GM12878 (cell line): ENCODE measurements at regions not wholly inside any gene's neighbourhood (a gene's known extent, or its start where the extent isn't known, plus 50 kb on each side); places are given as distances from the start of the nearest gene placed in this dataset.

Experiments used
- ATAC-seq: fragments of 200-7000 bp; cut with Tn5 transposase; 3 replicates; pipeline ENCODE4 v1.9.1; 2020; ENCODE audit warnings: mild to moderate bottlenecking, moderate library complexity
- BruUV-seq: library from RNA; stranded (reverse); fragments of 400-500 nt; replicated peaks from 2 replicates; lab custom pipeline; 2021; lab: Mats Ljungman, UMichigan
- CTCF ChIA-PET: fragments of 300-600 bp; sonication (Branson Sonifier 250); formaldehyde crosslinking; extraction: SDS; loops from one replicate; lab custom pipeline; 2021; ENCODE audit warnings: inconsistent platforms; lab: Yijun Ruan, JAX
- POLR2A ChIA-PET: fragments of 350-600 bp; formaldehyde crosslinking; extraction: SDS; loops from one replicate; lab custom pipeline; 2021; ENCODE audit warnings: inconsistent platforms; lab: Charles Lee
- RAD21 ChIA-PET: fragments of 300-600 bp; sonication (Branson Sonifier 250); formaldehyde crosslinking; loops from one replicate; lab custom pipeline; 2023; ENCODE audit warnings: antibody characterized with exemption; ENCODE audit not compliant: unreplicated experiment; lab: Charles Lee
- SMC1A ChIA-PET: fragments of 300-600 bp; sonication (Branson Sonifier 250); formaldehyde crosslinking; loops from one replicate; lab custom pipeline; 2023; ENCODE audit not compliant: unreplicated experiment, uncharacterized antibody; lab: Charles Lee
- DNase-seq: peaks from one replicate; pipeline ENCODE4 v3.0.0-alpha.2; 2011; ENCODE audit warnings: low read depth, low spot score
- FAIRE-seq: peaks from 3 replicates; lab custom pipeline; 2011; peaks lifted over from hg19 to GRCh38; lab: Jason Lieb, UNC
- H2AFZ ChIP-seq: 2 replicates; pipeline ENCODE4 v1.6.0; 2011; ENCODE audit warnings: low read depth, low read length, control low read depth; ENCODE audit not compliant: control insufficient read depth
- H3K27ac ChIP-seq: 2 replicates; pipeline ENCODE4 v1.5.1; 2011; ENCODE audit warnings: control low read depth; ENCODE audit not compliant: control insufficient read depth, insufficient read depth
- H3K27me3 ChIP-seq, 2 experiments: replicated peaks in 1 of 2; 2 replicates each; pipeline versions ENCODE4 v1.6.0 to v1.6.1; 2011; ENCODE audit warnings: low read length in 1 of 2; ENCODE audit not compliant: control insufficient read depth in 2 of 2, insufficient read depth in 2 of 2
- H3K36me3 ChIP-seq, 2 experiments: 2 replicates each; pipeline ENCODE4 v1.5.1; 2011; ENCODE audit warnings: low read length in 1 of 2; ENCODE audit not compliant: control insufficient read depth in 2 of 2, insufficient read depth in 2 of 2
- H3K4me1 ChIP-seq: 2 replicates; pipeline ENCODE4 v1.6.1; 2011; ENCODE audit warnings: mild to moderate bottlenecking, low read length, moderate library complexity, mixed read lengths; ENCODE audit not compliant: control insufficient read depth, insufficient read depth
- H3K4me2 ChIP-seq: 2 replicates; pipeline ENCODE4 v1.6.0; 2011; ENCODE audit warnings: control low read depth; ENCODE audit not compliant: control insufficient read depth, insufficient read depth
- H3K4me3 ChIP-seq: fragments of 200-600 bp; sonication (generic); 2 replicates; pipeline ENCODE4 v1.5.1; 2016
- H3K79me2 ChIP-seq: 2 replicates; pipeline ENCODE4 v1.6.0; 2011; ENCODE audit warnings: low read length; ENCODE audit not compliant: control insufficient read depth, insufficient read depth
- H3K9ac ChIP-seq: 2 replicates; pipeline ENCODE4 v1.8.0; 2011; ENCODE audit warnings: low read length, control low read depth, mixed read lengths; ENCODE audit not compliant: control insufficient read depth, insufficient read depth
- H3K9me3 ChIP-seq: replicated peaks from 3 replicates; pipeline ENCODE4 v1.5.1; 2011; ENCODE audit warnings: mild to moderate bottlenecking, low read length; ENCODE audit not compliant: control insufficient read depth, insufficient read depth
- H4K20me1 ChIP-seq: 2 replicates; pipeline ENCODE4 v1.6.0; 2011; ENCODE audit not compliant: control insufficient read depth, insufficient read depth
- CHD1 ChIP-seq: IDR thresholded peaks from 2 replicates; pipeline ENCODE4 v1.6.1; 2012; ENCODE audit warnings: low read depth, low read length, improper control_type of control experiment
- FOXK2 ChIP-seq: fragments of 450-650 bp; IDR thresholded peaks from 2 replicates; pipeline ENCODE4 v1.6.1; 2017; ENCODE audit warnings: mild to moderate bottlenecking, moderate library complexity
- NR2C1 ChIP-seq: fragments of 450-650 bp; IDR thresholded peaks from 2 replicates; pipeline ENCODE4 v1.6.1; 2017; ENCODE audit warnings: antibody characterized with exemption, mild to moderate bottlenecking, moderate library complexity
- RCOR1 ChIP-seq: conservative IDR thresholded peaks from 2 replicates; pipeline ENCODE4 v1.6.1; 2012; ENCODE audit warnings: low read depth, low read length, improper control_type of control experiment
- SPI1 ChIP-seq: IDR thresholded peaks from 2 replicates; pipeline ENCODE4 v1.6.1; 2011; ENCODE audit warnings: low read depth, mild to moderate bottlenecking, low read length, moderate library complexity, borderline replicate concordance; ENCODE audit not compliant: insufficient read depth
- TCF3 ChIP-seq: IDR thresholded peaks from 2 replicates; pipeline ENCODE4 v1.6.1; 2012; ENCODE audit warnings: low read depth, mild to moderate bottlenecking, low read length, borderline replicate concordance; ENCODE audit not compliant: insufficient read depth
- USF2 ChIP-seq: IDR thresholded peaks from 2 replicates; pipeline ENCODE4 v1.6.1; 2011; ENCODE audit warnings: low read depth, low read length, improper control_type of control experiment, borderline replicate concordance
- ZBTB40 ChIP-seq: fragments of 450-650 bp; IDR thresholded peaks from 2 replicates; pipeline ENCODE4 v1.6.1; 2016; ENCODE audit warnings: mild to moderate bottlenecking, moderate library complexity, borderline replicate concordance
- ZSCAN29 ChIP-seq: fragments of 450-650 bp; IDR thresholded peaks from 2 replicates; pipeline ENCODE4 v1.6.1; 2017; ENCODE audit warnings: mild to moderate bottlenecking, moderate library complexity
- WGBS: methylation state at CpG from one replicate; pipeline ENCODE4 v1.1.6; 2016; ENCODE audit warnings: low lambda C conversion rate; ENCODE audit not compliant: insufficient replicate concordance, insufficient coverage; ENCODE audit errors: missing lambda C conversion rate; 5-methylcytosine and 5-hydroxymethylcytosine counted together
- in situ Hi-C: fragments of 300-500 bp; cut with MboI; formaldehyde crosslinking; loops from 9 replicates; pipeline ENCODE4 v1.14.3; 2018; ENCODE audit warnings: mixed read lengths
- intact Hi-C: fragments of 100-400 bp; cut with micrococcal nuclease; formaldehyde crosslinking; loops from one replicate; pipeline ENCODE4 v1.14.2; 2022; ENCODE audit not compliant: unreplicated experiment

DNA sequence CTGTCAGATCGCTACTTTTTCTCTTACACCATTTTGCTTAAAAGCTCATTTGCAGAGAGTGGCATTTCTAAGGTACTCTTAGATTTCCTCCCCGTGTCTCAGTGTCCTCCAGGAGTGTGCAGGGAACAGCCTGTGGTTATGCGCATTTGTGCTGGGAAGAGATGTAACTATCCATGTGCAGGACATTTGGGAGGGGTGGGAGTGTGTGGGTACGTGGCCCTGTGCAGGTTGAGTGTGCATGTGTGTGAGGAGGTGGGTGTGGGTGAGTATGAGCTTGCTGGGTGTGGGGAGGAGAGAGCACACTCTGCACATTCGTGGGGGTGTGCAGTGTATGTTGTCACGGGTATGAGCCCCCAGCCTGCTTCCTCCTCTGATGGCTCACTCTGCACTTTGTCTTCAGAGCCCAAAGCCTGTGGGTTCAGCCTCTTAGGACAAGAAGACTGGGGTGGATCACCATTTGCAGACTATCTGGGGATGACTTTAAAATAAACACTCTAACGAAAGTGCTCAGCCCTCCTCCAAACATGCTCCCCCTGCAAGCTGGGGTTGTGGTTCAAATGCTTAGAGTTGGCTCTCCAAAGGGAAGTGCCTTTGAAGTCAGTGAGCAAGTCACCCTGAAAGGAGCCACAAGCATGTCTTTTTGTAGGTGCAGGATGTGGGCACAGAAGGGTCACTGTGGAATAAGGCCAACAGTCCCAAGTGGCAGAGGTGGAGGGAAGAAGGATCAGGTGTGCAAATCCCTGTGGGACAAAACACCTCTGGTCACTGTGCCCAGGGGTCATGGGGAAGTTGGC, 295.4 kb downstream of the RRAGC start:
- BruUV-seq, result no TSS peak
- no peak overlapping the region for H3K4me3 ChIP-seq
- H3K27ac ChIP-seq, result no peak overlapping the region
- no peaks in the 10 kb centered on the region for H4K20me1 ChIP-seq
- ChIA-PET CTCF (interaction anchor here (1.3 kb wide), 1 partner anchor 21 kb away, joined by 4 read pairs; no protein-coding TSS in a partner anchor), POLR2A (no interaction called here), RAD21 (no interaction called here), SMC1A (interaction anchor here (0.6 kb wide), 1 partner anchor 547 kb away, joined by 4 read pairs; no protein-coding TSS in a partner anchor)
- peak; percentile 22; the same call in 1 of the 2 replicates for TF ChIP-seq SPI1
- no peak for TF ChIP-seq ZSCAN29
- no peaks in the 10 kb centered on the region for H3K36me3 ChIP-seq
- H3K27me3 ChIP-seq, result no peaks in the 10 kb centered on the region
- ATAC-seq (no peak), DNase-seq (no peak), FAIRE-seq (no peak)
- peaks cover 1% of the 10 kb centered on the region; the same call in 1 of the 2 replicates for H3K79me2 ChIP-seq
- 0 out of 2 replicates have a peak overlapping the region, but pooled peaks have one; percentile 38 for H3K4me2 ChIP-seq
- H3K9ac ChIP-seq, result no peak overlapping the region
- H3K4me1 ChIP-seq, result peaks cover 25% of the 10 kb centered on the region
- H2AFZ ChIP-seq, result no peak overlapping the region
- WGBS, result 31% methylated on average over 7 of the region's 7 CpGs
- intact Hi-C loops (no loop called here), in situ Hi-C loops (no loop called here)
- no peaks in the 10 kb centered on the region for H3K9me3 ChIP-seq

GRCh38 chr1:38561725-38562124, 297.8 kb downstream of the RRAGC start:
- H3K4me1 ChIP-seq, result peaks cover 43% of the 10 kb centered on the region
- POLR2A ChIA-PET, result no interaction called here
- TF ChIP-seq TCF3 (no peak), USF2 (no peak), ZBTB40 (no peak), CHD1 (no peak), FOXK2 (no peak), RCOR1 (no peak), NR2C1 (no peak)

More at GRCh38 chr1:38561725-38562124, 297.8 kb downstream of the RRAGC start:
- SMC1A ChIA-PET, result interaction anchor here (0.6 to 2.8 kb wide), 3 partner anchors 12 to 88 kb away, joined by 3 to 9 read pairs (median 5); no protein-coding TSS in a partner anchor
- H3K79me2 ChIP-seq, result peaks cover 1% of the 10 kb centered on the region; the same call in 1 of the 2 replicates
- no peak overlapping the region for H3K27ac ChIP-seq
- intact Hi-C loops, result no loop called here
- ATAC-seq, result no peak
- no peaks in the 10 kb centered on the region for H3K36me3 ChIP-seq
- in situ Hi-C loops, result no loop called here
- BruUV-seq, result no TSS peak
- WGBS, result 89% methylated on average over 12 of the region's 12 CpGs
- H3K4me3 ChIP-seq, result no peak overlapping the region
- RAD21 ChIA-PET, result no interaction called here
- H4K20me1 ChIP-seq, result no peaks in the 10 kb centered on the region
- no peak overlapping the region for H2AFZ ChIP-seq
- no peak for DNase-seq
- no peak overlapping the region for H3K4me2 ChIP-seq
- CTCF ChIA-PET, result interaction anchor here (1.3 to 2.0 kb wide), 2 partner anchors 21 to 86 kb away, joined by 3 to 4 read pairs; no protein-coding TSS in a partner anchor
- no peaks in the 10 kb centered on the region for H3K9me3 ChIP-seq
- H3K9ac ChIP-seq, result no peak overlapping the region
- H3K27me3 ChIP-seq, result no peaks in the 10 kb centered on the region
- no peak for FAIRE-seq
